ENCODE measurements at regions not wholly inside any gene's neighbourhood (a gene's known extent, or its start where the extent isn't known, plus 50 kb on each side); places are given as distances from the start of the nearest gene placed in this dataset.

- Histone ChIP-seq H2AK5ac (ENCODE audit: low read depth, low read length) (no peak overlapping the region), H3K9ac (replicated peaks in 1 of 4; ENCODE audit: extremely low read depth in 1 of 4, low read depth in 3 of 4, low read length in 3 of 4) (no peak overlapping the region), H3K23me2 (ENCODE audit: low read depth, low read length) (peaks cover 3% of the 10 kb centered on the region), H3K4ac (replicated peaks; ENCODE audit: insufficient read length, low read depth, low read length) (no peak overlapping the region), H3K18ac (ENCODE audit: extremely low read depth, low read length) (no peak overlapping the region), H4K8ac (ENCODE audit: extremely low read depth, insufficient read depth, low read length) (no peak overlapping the region), H4K91ac (replicated peaks; ENCODE audit: insufficient read length, low read length) (no peak overlapping the region), H3K9me3 (ENCODE audit: insufficient read depth in 2 of 2, low read depth in 1 of 2, low read length in 1 of 2) (no peaks in the 10 kb centered on the region), H2AFZ (ENCODE audit: low read length) (no peak overlapping the region), H4K20me1 (replicated peaks in 1 of 2; ENCODE audit: control insufficient read depth in 1 of 2, insufficient read depth in 2 of 2, low read length in 2 of 2) (no peaks in the 10 kb centered on the region), H3K4me2 (ENCODE audit: insufficient read depth in 1 of 2, low read depth in 2 of 2, low read length in 2 of 2) (no peak overlapping the region), H3K56ac (replicated peaks; ENCODE audit: insufficient read length, low read depth, low read length) (no peak overlapping the region), H3K27ac (ENCODE audit: low read depth, low read length) (no peak overlapping the region), H3K14ac (ENCODE audit: insufficient read length) (no peak overlapping the region), H2BK120ac (replicated peaks; ENCODE audit: low read depth, low read length) (no peak overlapping the region), H2BK12ac (ENCODE audit: low read depth, low read length) (no peak overlapping the region), H3K36me3 (ENCODE audit: control insufficient read depth in 2 of 4, insufficient read depth in 4 of 4, low read length in 3 of 4) (no peaks in the 10 kb centered on the region), H3K27me3 (replicated peaks in 1 of 4; ENCODE audit: control insufficient read depth in 3 of 4, extremely low read depth in 1 of 4, insufficient read depth in 3 of 4, low read length in 3 of 4) (0 out of 7 replicates have a peak, but pooled peaks cover 0 to 2% (median 0%) of the 10 kb centered on the region in 4 experiments), H3K4me3 (ENCODE audit: extremely low read depth in 1 of 4, insufficient read depth in 2 of 4, low read depth in 3 of 4, low read length in 4 of 4) (no peak overlapping the region), H2BK20ac (ENCODE audit: low read length) (no peak overlapping the region), H3K4me1 (replicated peaks in 1 of 4; ENCODE audit: control insufficient read depth in 3 of 4, insufficient read depth in 4 of 4, low read length in 3 of 4) (peaks cover 0 to 3% (median 1%) of the 10 kb centered on the region in 4 experiments; a peak in 3 of 7 replicates), H3K79me1 (ENCODE audit: low read depth, low read length) (no peaks in the 10 kb centered on the region), H3K79me2 (ENCODE audit: control insufficient read depth in 1 of 2, insufficient read depth in 2 of 2, low read length in 2 of 2) (no peaks in the 10 kb centered on the region), H3K23ac (ENCODE audit: insufficient read length) (no peak overlapping the region), H4K5ac (ENCODE audit: insufficient read length, low read depth, low read length) (no peak overlapping the region), H2BK5ac (ENCODE audit: low read depth, low read length) (no peak overlapping the region), H2BK15ac (ENCODE audit: low read length) (no peak overlapping the region)
- no peak for FAIRE-seq
- no peak for TF ChIP-seq ASH2L (IDR thresholded peaks at IDR 0.05; ENCODE audit: low read length)
- TF ChIP-seq PHF8 (conservative IDR thresholded peaks at IDR 0.05; ENCODE audit: low read depth, low read length), result no peak
- TF ChIP-seq CBX8 (IDR thresholded peaks at IDR 0.05; ENCODE audit: borderline replicate concordance, low read depth, low read length), result no peak
- no peak for TF ChIP-seq TEAD4 (IDR thresholded peaks at IDR 0.05; ENCODE audit: low read depth, low read length)
- no peak for TF ChIP-seq CREB1 (IDR thresholded peaks at IDR 0.05)
- no peak for TF ChIP-seq GTF2F1 (IDR thresholded peaks at IDR 0.05; ENCODE audit: borderline replicate concordance, low read depth, low read length)
- no peak for TF ChIP-seq MAFK (IDR thresholded peaks at IDR 0.05; ENCODE audit: low read depth, low read length)
- no peak for TF ChIP-seq JUN (IDR thresholded peaks at IDR 0.05; ENCODE audit: low read depth, low read length)
- no peak for TF ChIP-seq NANOG (IDR thresholded peaks at IDR 0.05; ENCODE audit: insufficient read depth, low read depth, low read length, poor library complexity, severe bottlenecking)
- TF ChIP-seq TAF1 (IDR thresholded peaks at IDR 0.05; ENCODE audit: low read depth, low read length), result no peak
- no peak for TF ChIP-seq TAF7 (optimal IDR thresholded peaks at IDR 0.05; ENCODE audit: borderline replicate concordance, low read depth, low read length)
- no peak for TF ChIP-seq SAP30 (IDR thresholded peaks at IDR 0.05; ENCODE audit: insufficient read depth, insufficient replicate concordance, low read length)
- no peak for TF ChIP-seq SP2 (IDR thresholded peaks at IDR 0.05; ENCODE audit: low read length)
- 84% methylated on average over 5 of the region's 5 CpGs; no CpG with 5 or more reads in 1 of the 2 experiments for WGBS, 2 experiments (ENCODE audit: extremely low coverage in 1 of 2, insufficient coverage in 1 of 2, insufficient read length in 1 of 2, insufficient replicate concordance in 2 of 2, low coverage in 1 of 2, low lambda C conversion rate in 2 of 2, missing lambda C conversion rate in 1 of 2)
- POLR2A ChIA-PET (ENCODE audit: partially characterized antibody), result interaction anchor here (1.5 kb wide), 1 partner anchor 12 kb away, joined by 4 read pairs; no protein-coding TSS in a partner anchor
- no peak for DNase-seq (ENCODE audit: low read depth in 1 of 2, low spot score in 2 of 2)
- CTCF ChIA-PET (ENCODE audit: partially characterized antibody), result interaction anchor here (0.7 to 3.6 kb wide), 11 partner anchors 9 to 471 kb away, joined by 3 to 23 read pairs (median 6); no protein-coding TSS in a partner anchor
Observed at GRCh38 chr5:154543380-154543779, 65.4 kb upstream of the HAND1 start.
